Tibial nerve (tissue), 4 donors: ENCODE measurements at regions not wholly inside any gene's neighbourhood (a gene's known extent, or its start where the extent isn't known, plus 50 kb on each side); places are given as distances from the start of the nearest gene placed in this dataset.

Experiments used
- CTCF ChIP-seq, 5 experiments: fragments of 200-600 bp in 3 of 5; fragments of 450-650 bp in 2 of 5; sonication (generic) in 3 of 5; IDR thresholded peaks; one replicate each; pipeline ENCODE4 v1.5.1; 2016 to 2019; ENCODE audit warnings: antibody characterized with exemption in 5 of 5, mild to moderate bottlenecking in 3 of 5, moderate library complexity in 2 of 5
- EP300 ChIP-seq, 2 donors: sonication (generic); formaldehyde crosslinking; IDR thresholded peaks; one replicate each; pipeline ENCODE4 v1.6.1; 2017; ENCODE audit warnings: antibody characterized with exemption in 2 of 2, mild to moderate bottlenecking in 1 of 2

- TF ChIP-seq CTCF (IDR thresholded peaks at IDR 0.05) = no peak
- TF ChIP-seq EP300 (IDR thresholded peaks at IDR 0.05) = no peak
Observed at GRCh38 chr3:157595259-157595658, 92.0 kb upstream of the VEPH1 start.
